HG02870 (cell line): ENCODE measurements at regions not wholly inside any gene's neighbourhood (a gene's known extent, or its start where the extent isn't known, plus 50 kb on each side); places are given as distances from the start of the nearest gene placed in this dataset.

Experiments used
- ATAC-seq: cut with Tn5 transposase; IDR thresholded peaks from one replicate; pipeline ENCODE4 v1.9.1; 2021; ENCODE audit warnings: mild to moderate bottlenecking, moderate library complexity; ENCODE audit not compliant: unreplicated experiment

- no peak for ATAC-seq
Observed at GRCh38 chr4:136699905-136700304, 832.4 kb downstream of the PCDH18 start.

GRCh38 chr4:136691607-136692006 is 840.7 kb downstream of the PCDH18 start:
- ATAC-seq: no peak

- no peak for ATAC-seq
Observed at GRCh38 chr4:136690360-136690759, 841.9 kb downstream of the PCDH18 start.

- no peak for ATAC-seq
Observed at GRCh38 chr4:136687596-136687995, 844.7 kb downstream of the PCDH18 start.

GRCh38 chr4:136687118-136687517 is 845.2 kb downstream of the PCDH18 start:
- no peak for ATAC-seq

GRCh38 chr4:136680761-136681160 is 851.5 kb downstream of the PCDH18 start:
- no peak for ATAC-seq

GRCh38 chr4:136680271-136680670 is 852.0 kb downstream of the PCDH18 start:
- no peak for ATAC-seq

- no peak for ATAC-seq
Observed at GRCh38 chr4:136670265-136670664, 862.0 kb downstream of the PCDH18 start.

GRCh38 chr4:136664988-136665387 is 867.3 kb downstream of the PCDH18 start:
- no peak for ATAC-seq

- no peak for ATAC-seq
Observed at GRCh38 chr4:136662539-136662938, 869.8 kb downstream of the PCDH18 start.

GRCh38 chr4:136653640-136654406 is 878.5 kb downstream of the PCDH18 start:
- ATAC-seq: no peak

GRCh38 chr4:136651932-136652331 is 880.4 kb downstream of the PCDH18 start:
- no peak for ATAC-seq

- ATAC-seq: no peak
Observed at GRCh38 chr4:136651278-136651667, 881.0 kb downstream of the PCDH18 start.

GRCh38 chr4:136650541-136651277 is 881.6 kb downstream of the PCDH18 start:
- no peak for ATAC-seq

- ATAC-seq: no peak
Observed at GRCh38 chr4:136644279-136644678, 888.0 kb downstream of the PCDH18 start.

- no peak for ATAC-seq
Observed at GRCh38 chr4:136643416-136643815, 888.9 kb downstream of the PCDH18 start.

GRCh38 chr4:136637071-136637777 is 895.1 kb downstream of the PCDH18 start:
- ATAC-seq: no peak

GRCh38 chr4:136636155-136636554 is 896.1 kb downstream of the PCDH18 start:
- no peak for ATAC-seq

- no peak for ATAC-seq
Observed at GRCh38 chr4:136634121-136634520, 898.2 kb downstream of the PCDH18 start.

GRCh38 chr4:136599890-136600289 is 932.4 kb downstream of the PCDH18 start:
- ATAC-seq: no peak

GRCh38 chr4:136590440-136590839 is 941.9 kb downstream of the PCDH18 start:
- ATAC-seq: no peak

GRCh38 chr4:136583567-136583966 is 948.7 kb downstream of the PCDH18 start:
- ATAC-seq: no peak
